ENCODE measurements at regions not wholly inside any gene's neighbourhood (a gene's known extent, or its start where the extent isn't known, plus 50 kb on each side); places are given as distances from the start of the nearest gene placed in this dataset.

DNA sequence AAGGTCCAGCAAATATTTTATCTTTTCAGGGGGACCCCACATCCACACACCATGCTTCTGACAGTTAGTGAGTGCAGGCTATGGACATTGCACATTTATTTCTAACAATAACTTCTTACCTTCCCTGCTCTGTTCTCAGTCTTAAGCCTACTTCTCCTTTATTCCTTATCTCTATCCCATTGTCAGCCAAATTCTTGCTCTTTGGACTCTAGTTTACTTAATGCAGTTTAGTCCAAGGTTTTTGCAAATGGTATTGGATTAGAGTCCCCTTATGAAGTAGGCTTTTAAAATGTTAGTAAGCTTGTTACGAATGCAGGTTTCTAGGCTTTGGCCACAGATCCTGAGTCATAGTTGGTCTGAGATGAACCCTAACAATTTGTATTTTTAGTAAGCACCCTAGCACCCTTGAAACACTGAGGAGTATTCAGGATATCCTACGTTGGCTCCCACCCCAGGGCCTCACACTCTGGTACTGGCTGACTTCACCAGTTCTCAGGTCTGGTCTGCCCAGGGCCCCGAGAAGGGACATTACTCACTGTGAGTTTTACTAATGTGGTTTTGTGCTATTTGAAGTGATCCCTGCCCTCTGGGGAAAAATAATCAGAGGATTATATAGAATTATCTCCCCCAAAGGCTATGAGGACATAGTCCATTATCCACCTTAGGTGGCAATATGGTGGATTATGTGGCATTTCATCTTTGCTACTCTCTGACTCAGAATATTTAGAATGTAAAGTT lies 239.5 kb downstream of the TGFB2 start:
- DNase-seq = no peak

DNA sequence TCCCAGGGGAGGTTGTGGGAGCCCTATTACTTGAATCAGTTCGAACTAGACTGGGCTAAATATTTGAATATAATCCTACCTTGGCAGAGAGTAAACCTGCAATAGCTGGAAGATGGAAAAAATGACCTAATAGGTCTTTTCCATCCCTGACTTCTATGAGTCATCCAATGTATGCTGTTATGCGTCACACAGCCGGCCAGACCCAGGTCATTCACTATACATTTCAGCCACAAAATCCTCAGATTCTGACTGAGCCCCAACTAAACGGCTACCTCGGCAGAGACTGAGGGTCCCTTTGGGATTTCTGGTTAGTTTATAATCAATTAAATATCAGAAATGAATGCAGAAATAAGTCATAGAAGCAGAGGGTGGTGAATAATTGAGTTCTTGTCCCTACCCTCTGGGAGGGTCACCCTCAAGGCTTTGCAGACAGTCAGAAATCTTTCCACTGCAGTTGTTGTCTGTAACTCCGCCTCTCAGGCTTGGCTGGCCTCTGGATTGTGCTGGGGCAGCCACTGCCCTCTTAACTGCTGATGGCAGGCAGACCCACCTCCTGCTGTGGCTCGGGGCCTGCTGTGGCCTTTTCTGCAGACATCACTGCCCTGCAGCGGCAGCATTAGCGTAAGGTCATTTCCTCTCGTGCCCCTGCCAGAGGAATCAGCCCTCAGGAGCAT lies 240.5 kb downstream of the TGFB2 start:
- DNase-seq = no peak

DNA sequence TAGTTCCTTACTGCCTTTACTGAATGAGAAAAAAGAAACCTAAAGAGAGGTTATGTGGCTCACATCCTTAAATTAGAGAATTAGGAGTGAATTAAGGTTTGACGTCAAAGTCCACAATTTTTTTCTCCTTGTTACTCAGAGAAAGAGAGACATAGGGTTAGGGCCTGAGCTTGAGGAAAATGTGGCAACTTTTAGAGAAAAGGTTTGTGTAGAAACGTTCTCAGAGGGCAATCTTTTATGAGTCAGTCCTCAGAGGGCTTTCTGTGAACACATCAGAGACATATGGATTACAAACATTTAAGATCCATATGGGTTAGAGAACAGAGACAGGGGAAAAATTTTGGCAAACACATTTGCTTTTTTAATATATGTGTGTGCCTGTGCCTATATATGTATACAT lies 242.8 kb downstream of the TGFB2 start:
- no peak for DNase-seq

DNA sequence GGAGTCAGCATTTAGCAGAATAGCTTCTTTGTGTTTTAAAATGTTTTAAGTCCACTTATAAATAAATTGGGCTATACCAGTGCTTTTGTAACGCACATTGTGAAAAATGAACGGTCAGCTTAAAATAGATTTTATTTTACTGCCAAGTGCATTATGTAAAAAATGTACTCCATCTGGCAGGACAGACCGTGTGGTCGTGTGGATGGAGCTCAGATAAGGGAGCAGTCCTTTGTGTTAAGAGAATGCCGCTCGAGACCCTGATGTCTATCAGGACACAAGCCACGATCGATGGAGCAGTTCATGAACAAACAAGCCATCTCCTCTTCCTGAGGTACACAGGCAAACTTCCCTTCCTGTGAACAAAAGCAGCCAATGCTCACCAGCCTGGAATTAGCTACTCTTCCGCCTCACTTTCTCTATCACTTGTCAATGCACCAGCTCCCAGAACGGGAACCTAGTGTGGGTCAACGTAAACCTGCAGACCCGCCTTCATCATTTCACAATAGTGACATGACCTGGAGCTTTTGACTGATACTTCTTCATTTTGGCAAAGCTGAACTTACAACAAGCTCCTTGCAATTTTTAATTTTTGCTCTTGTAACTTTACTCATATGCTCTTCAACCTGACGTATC lies 243.5 kb downstream of the TGFB2 start:
- no peak for DNase-seq

DNA sequence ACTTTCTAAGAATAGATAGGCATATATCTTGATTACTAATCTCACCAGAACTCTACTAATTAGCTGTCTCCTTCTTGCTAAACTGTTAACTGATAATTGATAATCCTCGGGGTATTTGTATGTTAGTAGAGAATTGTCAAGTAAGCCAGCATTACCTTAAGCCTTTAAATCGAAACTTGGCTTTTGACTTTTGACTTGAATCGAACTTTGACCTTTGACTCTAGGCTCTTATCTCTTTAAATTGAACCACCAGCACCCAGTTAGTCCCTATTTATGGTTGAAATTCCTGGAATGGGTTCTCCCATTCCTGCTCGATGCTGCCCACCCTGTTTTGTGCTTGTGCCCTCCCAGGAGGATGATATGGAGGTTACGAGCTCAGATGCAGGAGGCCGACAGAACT lies 244.4 kb downstream of the TGFB2 start:
- DNase-seq = no peak

DNA sequence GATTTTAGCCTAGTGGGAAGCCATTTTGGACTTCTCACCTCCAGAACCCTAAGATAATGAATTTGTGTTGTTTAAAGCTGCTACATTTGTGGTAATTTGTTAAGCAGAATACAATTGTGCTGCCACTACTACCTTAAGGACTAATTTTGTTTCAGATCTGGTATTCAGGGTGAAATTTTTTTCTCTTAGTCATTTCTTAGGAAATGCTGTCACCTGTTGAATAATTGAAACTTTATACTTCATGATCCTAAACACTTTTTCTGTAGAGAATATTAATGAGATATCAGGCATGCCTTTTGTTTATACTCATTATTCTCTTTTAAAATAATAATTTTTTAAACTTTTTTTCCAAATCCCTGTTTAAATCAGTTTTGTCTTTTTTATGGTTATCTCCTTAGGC lies 246.8 kb downstream of the TGFB2 start:
- no peak for DNase-seq

DNA sequence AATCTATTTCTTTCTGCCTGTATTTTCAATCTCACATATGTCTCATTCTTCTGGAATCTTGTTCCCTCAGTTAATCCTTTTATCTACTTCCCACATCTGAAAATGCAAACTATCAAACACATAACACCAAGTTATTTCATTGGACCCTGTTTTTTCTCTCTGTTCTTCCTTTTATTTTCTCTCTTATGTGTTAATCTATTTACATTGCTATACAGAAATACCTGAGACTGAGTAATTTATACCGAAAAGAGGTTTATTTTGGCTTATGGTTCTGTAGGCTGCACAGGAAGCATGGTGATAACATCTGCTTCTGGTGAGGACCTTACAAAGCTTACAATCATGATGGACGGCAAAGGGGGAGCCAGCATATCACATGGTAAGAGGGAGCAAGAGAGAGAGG lies 247.6 kb downstream of the TGFB2 start:
- no peak for DNase-seq

DNA sequence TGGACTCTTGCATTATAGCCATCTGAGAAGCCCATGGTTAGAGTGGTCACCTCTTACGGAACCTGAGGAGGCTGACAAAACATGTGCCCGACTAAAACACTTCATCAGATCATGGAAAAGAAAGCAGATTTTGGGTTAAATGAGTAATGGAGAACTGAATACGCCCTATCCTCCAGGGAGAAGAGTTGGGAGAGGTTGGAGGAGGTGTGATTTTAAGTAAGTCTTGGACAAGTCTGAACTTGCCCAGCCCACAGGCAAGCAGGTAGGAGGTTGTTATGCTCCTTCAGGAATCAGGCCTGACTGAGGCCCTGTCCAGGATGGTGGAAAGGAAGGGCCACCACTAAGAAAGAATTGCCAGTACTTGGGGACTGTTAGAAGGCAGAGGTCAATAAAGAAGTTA lies 255.8 kb downstream of the TGFB2 start:
- no peak for DNase-seq

DNA sequence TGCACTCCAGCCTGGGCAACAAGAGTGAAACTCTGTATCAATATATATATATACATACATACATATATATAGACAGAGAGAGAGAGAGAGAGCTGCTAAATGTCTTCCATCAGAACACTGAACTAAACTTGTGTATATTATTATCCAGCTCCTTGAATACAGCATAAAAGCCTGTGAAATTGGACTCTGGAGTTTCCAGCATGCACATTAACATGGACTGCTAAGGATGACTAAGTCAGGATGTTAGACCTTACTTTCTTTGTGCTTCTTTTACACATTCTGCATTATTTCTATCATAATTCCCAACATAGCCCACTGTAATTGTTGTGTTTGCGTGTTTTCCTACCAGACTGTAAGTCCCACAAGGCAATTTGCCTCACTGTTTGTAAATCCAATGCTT lies 259.1 kb downstream of the TGFB2 start:
- no peak for DNase-seq

DNA sequence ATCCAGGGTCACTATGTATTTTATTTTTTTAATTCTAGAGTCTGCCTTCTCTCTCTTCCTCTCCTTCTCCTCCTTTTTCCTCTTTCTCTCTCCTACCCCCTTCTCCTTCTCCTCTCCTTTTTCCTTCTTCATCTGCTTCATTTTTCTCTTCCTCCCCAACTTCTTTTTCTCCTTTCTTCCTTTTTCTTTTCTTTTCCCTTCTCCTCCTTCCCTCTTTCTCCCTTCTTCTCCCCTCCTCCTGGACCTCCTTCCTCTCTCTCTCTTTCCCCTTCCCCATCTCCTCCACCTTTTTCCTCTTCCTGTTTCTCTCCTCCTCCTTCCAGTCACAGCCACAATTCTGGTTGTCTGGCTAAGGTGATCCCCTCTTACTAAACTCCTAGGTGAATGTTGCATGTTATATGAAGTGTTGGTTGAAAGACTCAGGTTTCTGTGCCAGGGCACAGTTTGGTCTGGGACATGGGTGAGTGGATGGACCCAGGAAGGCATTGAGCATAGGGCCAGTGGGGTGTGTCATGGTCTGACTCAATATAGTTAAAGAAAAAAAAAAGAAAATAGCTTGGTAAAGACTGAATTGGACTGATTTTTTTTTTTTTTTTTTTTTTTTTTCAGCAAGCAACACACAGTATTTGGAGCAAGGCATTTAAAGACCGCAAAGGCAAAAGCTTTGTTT lies 266.9 kb downstream of the TGFB2 start:
- no peak for DNase-seq

DNA sequence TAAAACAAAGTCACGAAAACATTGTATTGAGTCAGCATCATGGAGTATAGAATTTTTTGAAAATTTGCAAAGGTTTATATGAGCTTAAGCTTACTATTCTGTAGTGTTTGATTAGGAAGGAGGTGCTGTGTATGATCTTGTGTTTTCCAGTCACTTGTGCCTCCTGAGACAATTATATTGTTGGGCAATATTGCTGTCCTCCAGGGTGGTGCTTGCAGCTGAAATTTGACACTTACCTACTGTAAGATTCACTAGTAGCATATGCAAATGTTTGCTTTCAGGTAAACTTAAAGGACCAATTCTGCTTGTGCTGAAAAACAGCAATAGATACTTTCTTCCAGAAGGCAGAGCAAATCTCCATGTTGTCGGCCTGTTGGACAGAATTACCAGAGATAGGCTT lies 268.0 kb downstream of the TGFB2 start:
- DNase-seq = no peak

DNA sequence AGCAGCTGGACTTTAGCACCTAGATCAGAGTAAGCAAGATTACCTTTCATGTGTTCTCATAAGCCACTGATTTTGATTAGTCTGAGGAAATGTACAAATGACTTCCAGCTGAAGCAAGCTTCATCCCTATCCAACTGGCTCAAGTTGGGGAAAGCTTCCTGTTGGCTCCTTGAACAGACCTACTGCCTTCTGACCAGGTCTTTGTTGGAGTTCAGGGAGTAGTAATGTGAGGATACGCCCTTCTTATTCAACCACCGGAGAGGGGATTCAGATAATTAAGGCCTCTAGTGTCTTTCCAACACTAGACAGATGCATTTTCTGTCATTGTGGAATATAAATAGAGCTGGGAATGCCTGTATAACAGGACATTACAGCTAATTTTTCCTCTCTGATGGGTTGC lies 268.9 kb downstream of the TGFB2 start:
- no peak for DNase-seq

DNA sequence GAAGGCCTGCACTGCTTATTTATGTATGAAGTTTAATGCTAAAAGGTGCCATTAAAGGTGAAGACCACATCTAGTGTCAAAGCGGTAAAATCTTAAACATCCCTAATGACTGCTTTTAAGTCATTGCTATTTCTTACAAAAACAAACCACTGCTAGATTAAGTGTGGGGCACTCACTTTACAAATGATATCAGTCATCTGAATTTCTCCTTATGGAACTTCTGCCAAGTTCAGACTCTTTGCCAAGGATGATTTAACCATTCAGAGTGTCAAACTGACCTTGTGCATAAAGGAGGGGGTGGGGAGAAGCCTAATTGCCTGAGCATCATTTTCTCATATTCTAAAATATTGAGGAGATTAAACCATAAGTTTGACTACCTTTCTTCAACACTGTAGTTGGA lies 271.5 kb downstream of the TGFB2 start:
- no peak for DNase-seq

DNA sequence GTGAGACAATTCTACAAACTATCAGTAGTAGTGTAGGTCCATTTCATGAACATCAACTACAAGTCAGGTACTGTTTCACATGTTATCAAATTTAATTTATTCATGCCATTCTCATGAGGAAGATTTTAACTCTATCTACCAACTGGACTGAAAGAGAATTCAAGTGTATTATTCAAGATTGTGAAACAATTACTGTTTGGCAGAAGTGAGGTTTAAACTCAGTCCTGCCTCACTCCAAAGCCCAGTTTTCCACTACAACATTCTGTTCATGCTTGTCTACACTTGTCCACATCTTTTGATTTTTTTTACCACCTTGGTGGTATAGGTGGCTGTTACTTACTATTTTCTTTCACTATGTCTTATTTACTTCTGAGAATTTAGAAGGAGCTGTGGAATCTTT lies 272.9 kb downstream of the TGFB2 start:
- no peak for DNase-seq

DNA sequence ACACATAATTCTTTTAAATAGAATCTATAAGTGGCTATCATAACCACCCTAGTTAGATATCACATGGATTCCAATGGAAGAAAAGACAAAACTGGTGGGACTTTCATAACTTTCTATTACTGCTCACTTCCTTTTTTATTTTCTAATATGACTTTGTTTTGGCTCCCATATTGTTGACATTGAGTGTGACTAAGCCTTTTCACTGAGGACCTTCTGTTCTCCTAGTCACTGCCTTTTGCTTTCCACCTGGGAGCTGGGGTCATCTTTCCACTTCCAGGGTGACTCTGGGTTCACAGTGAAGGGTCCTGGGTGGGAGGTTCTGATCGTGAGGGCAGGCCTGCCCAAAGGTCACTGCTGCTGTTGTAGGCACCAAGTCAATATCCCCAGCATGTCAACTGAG lies 275.8 kb downstream of the TGFB2 start:
- no peak for DNase-seq

DNA sequence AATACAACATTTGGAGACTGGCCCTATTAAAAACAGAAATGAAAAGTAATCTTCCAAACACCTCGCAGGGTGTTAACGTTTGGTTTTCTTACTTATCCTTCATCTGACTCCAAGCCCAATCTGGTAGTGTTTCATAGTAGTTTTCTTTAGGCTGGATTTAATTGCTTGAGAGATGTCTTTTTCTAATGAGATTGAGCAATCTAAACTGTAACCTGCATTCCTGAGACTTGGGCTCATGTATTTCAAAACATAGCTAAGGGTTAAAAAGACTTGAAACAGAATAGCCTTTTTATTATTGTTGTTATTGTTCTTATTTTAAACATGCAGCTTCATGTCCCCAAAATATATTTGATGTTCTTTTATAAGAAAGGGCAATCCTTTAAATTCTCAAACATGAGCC lies 278.9 kb downstream of the TGFB2 start:
- no peak for DNase-seq

DNA sequence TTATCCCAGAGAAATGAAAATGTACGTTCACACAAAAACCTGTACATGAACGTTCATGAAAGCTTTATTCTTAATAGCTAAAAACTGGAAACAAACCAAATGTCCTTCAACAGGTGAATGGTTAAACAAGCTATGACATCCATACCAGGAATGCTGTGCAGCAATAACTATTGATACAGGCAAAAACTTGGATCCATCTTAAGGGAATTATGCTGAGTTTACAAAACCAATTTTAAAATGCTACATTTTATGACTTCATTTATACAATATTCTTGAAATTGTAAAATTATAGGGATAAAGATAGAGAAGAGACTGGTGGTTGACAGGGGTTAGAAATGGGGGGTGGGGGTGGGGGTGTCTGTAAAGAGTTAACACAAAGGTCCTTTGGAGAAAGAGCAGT lies 280.3 kb downstream of the TGFB2 start:
- no peak for DNase-seq

DNA sequence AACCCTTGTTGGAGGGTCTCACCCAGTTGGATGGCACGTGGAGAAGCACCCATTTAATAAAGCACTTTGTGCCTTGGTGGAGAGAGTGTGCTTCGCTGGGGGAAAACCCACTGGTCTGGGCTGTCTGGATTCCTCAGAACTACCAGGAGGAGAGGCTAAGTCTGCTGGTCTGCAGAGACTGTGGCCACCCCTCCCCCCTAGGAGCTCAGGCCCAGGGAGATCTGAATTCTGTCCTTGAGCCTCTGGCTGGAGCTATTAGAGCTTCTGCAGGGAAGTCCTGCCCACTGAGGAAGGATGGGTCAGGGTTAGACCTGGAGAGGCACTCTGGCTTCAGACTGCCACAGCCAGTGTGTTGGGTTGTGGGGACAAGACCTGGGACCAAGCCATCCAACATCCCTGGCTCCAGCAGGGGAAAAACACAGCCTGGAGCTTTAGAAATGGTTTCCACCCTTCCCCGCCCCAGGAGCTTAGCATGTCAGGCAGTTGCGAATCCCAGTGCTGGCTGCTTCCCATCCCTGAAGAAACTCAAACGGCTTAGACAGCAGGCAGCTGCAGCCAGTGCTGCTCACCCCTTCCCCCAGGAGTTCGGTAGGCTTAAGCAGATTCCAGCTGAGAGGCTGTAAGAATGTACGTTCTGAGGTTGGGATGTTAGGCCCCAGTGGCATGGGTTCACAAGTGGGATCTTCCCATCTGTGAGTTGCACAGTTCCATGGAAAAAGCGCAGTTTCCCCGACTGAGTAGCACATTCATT lies 288.3 kb downstream of the TGFB2 start:
- DNase-seq = no peak

DNA sequence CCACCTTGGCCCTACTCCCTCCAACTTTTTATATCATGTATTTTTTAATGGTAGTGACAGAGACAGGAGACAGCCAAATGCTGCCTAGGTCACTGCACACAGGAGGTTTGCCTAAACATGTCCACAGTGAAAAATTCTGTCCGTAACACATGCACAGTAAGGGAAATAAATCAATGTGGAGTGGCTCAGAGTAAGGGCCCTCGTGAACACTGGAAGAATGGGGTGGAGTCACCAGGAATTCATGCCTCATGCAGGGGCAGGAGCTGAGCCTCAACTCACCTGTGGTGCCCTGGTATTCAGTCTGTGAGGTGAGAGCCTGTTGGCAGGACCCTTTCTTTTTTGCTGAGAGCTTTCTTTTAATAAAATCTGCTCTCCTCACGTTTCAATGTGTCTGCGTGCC lies 289.1 kb downstream of the TGFB2 start:
- DNase-seq = no peak

DNA sequence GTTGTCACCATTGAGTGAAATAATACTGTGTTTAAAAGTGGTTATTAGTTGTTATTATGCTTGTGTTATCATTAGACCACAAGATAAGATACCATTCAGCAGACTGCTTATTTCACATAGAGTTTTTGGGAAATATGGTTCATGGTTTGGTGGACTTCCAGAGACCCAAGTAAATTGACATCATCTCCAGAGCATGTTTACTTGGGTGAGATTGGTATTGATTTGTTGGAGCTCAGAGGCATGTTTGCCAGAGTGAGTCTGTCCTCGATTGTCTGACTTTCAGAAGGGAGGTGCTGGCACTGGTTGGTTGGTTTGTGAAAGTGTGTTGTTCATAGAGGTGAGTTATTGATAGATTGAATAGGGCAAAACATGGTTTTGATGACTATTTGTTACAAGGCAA lies 291.4 kb downstream of the TGFB2 start:
- no peak for DNase-seq

DNA sequence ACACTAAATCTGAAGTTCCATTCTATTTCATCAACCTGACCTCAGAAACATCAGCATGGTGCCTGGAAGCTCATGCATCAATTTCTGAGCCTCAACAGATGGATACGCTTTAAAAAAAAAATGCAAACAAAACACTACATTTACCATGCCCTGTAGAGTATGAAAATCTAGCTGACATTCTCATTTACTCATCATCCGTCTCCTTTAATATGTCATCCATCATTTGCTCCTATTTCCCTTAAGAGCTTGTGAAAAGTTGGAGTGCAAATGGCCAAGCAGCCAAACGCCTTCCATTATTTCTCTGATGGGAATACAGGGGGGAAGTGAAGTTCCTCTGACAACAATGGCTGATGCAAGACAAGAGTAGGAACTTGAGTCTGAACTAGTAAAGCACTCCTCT lies 295.0 kb downstream of the TGFB2 start:
- DNase-seq = no peak

DNA sequence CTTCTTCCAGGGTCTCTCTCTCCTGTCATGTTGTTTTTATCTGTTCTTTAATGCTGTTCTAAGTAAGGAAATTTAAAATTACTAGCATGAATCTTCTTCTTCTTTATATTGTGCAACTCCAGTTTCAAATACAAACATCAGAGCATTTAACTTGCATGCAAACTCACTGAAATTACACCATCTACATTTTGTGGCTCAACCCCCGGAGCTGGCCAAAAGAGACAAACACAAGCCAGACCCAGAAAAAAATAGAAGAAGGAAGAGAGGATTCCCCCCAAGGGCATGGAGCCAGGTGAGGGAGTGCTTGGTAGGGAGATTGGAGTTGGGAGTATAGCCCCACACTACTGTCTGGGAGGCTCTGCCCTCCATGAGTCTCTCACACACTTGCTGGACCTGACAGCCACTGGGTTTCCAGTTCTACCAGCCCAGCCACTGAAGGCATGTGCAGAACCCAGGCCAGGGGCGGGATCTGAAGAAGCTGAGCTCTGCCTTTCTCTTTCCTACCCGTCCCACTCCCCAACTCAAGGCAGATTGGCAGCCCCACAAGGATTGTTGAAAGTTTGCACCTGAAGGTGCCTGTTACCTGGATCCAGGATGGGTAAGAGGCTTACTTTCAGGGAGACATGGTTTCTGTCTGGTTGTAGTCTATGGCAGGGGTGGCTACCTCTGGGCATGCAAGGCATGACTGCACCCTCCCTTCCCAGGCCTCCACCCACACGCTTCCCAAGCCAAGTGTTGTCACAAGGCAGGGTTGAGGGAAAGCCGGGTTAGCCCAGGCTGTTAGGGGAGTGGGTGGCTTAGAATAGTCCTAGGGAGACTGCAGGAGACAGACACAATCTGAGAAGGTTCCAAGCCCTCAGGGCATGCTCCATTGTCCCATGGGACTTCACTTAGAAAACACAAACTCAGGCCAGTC lies 297.2 kb downstream of the TGFB2 start:
- DNase-seq = no peak
